ENCODE measurements at regions not wholly inside any gene's neighbourhood (a gene's known extent, or its start where the extent isn't known, plus 50 kb on each side); places are given as distances from the start of the nearest gene placed in this dataset.
A peak's percentile ranks its signal among the peaks of the same experiment; 100 is the strongest.

DNA sequence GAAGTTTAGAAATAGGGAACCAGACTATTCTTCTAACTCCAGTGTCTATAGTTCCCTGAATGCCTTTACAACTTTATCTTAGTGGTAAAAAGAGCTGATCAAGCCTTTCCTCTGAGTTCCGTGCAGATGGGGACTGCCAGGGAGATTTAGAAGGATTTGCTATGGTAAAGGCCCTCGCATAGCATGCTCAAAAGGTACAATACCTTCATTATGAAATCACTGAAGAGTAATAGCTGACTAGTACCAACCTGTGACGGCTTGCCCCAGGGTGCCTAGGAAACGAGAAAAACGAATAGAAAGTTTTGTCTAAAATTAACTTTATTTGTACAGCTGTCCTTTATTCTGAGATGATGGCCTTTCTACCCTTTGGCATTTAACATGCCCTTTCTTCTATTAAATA lies 150.1 kb upstream of the ARHGAP42 start:
- DNase-seq, result no peak

GRCh38 chr11:100543386-100543785 lies 143.7 kb upstream of the ARHGAP42 start:
- DNase-seq, result no peak

GRCh38 chr11:100545556-100545955 lies 141.5 kb upstream of the ARHGAP42 start:
- no peak for DNase-seq

DNA sequence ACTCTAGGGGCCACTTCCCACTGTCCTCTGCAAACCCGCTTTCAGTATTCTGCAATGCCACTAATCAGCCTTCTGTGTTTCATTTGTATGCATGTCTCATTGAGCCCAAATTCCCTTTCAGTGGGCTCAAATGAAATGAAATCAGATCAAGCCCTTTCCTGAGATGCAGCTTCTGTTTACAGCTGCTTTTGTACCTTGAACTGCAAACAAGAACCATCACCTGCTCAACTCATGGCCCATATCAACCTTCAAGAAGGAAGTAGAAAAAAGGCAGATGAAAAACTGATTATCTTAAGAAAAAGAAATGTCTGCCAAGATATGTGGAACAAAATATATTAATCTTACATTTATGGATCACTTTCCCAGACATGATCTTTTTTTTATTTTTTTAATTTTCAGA lies 141.1 kb upstream of the ARHGAP42 start:
- DNase-seq, result peak; percentile 7 to 24

DNA sequence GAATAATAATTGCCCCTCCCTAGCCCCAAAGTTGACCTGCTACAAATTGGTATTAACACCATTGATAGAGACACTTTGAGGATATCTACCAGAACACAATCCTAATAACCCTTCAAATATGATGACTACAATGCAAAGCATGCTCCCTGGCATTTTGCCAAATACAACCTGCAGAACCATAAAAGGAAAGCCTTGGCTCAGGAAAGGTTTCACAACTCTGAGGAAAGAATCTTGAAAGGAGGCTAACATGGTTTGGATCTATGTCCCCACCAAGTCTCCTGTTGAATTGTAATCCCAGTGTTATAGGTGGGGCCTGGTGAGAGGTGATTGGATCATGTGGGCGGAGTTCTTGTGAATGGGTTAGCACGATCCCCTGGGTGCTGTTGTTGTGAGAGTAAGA lies 140.4 kb upstream of the ARHGAP42 start:
- DNase-seq, result no peak

- DNase-seq, result no peak
These were observed 136.8 kb upstream of the ARHGAP42 start for GRCh38 chr11:100550298-100550697.

DNA sequence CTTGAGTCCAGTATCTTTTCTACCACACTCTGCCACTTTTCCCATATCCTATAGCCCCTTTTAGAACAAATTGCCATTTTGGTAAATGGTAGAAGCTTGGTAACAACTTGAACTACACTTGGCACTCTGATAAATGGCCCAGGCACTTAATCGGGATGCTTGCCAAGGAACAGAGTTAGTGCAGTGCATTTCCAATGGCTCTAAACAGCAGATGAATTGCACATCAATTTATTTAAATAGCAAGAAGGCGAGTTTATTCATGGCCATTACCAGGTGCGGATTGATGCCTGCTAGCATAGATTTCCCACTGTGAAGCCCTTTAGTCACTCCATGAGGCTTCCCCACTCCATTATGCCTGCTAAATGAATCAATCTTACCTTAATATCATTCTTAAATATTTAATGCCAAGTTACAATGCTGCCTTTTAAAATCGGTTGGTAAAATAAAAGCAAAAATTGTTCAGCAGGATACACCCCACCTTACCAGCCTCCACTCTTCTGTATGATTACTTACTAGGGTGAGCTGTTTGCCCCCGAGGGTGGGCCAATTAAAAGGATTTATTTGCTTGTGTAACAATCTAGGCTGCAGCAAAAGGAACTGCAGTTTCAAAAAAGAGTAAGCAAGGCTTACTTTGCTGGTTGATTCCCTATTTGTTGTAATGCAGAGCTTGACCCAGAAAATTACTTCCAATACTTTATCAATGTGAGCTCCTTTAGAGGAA lies 136.0 kb upstream of the ARHGAP42 start:
- DNase-seq, result peak; percentile 91 to 92

DNA sequence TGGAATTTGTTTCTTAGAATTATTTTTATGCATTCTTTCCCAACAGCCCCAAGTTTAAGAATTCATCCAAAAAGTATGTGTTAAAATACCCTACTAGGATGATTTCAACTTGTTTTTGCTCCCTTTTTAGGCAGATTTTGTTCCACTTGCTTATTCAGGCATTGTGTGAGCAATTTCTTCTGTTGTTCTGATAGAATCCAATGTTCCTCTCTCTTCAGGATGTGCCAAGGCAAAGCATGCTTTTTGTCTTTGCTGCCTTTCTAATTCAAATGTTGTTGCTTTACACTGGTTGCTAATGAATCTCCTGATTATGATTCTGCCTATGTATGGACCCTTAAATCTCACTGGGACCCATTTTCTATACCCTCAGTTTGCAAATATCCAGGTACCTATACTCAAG lies 131.2 kb upstream of the ARHGAP42 start:
- no peak for DNase-seq

GRCh38 chr11:100556781-100557180 lies 130.3 kb upstream of the ARHGAP42 start:
- DNase-seq, result no peak

GRCh38 chr11:100557830-100558611 lies 129.1 kb upstream of the ARHGAP42 start:
- DNase-seq, result no peak

GRCh38 chr11:100560606-100561005 lies 126.5 kb upstream of the ARHGAP42 start:
- no peak for DNase-seq

DNA sequence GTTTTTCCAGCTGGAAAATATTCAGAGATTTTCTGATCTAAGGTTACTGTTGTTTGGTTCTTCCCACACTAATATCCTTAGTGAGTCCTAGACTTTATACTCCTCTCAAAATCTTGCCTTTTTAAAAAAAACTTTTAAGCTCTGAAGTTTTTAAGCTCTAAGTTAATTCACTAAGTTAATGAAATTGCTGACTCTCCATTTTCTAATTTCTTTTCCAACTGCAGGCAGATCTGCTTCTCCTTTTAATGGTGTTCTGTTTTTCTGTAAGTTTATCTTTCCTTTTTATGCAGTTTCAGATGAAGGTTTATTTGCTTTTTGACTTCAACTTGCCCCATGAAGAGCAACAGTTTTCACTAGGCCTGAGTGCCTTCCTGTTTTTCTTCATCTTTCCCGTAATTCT lies 125.8 kb upstream of the ARHGAP42 start:
- DNase-seq, result no peak

DNA sequence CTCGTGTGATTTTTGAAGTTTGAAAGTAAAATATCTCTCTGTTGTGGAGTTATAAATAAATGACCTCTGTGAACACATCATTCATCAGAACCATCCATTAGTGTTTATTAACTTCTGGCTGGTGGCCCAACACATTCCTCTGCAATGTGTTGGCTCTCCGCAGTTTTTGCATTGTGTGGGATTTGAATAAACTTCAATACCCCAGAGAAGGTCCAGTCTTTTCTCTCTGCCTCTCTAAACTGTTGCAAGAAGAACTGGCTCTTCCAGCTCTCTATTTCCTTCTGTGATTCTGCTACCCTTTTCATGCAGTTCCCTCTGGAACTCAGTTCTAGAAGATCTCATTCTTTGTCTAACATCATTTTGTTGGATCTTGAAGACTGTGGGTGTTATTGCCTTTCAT lies 125.0 kb upstream of the ARHGAP42 start:
- DNase-seq, result no peak

GRCh38 chr11:100563541-100564280 lies 123.4 kb upstream of the ARHGAP42 start:
- DNase-seq, result no peak

GRCh38 chr11:100573911-100574513 lies 113.1 kb upstream of the ARHGAP42 start:
- DNase-seq, result no peak

DNA sequence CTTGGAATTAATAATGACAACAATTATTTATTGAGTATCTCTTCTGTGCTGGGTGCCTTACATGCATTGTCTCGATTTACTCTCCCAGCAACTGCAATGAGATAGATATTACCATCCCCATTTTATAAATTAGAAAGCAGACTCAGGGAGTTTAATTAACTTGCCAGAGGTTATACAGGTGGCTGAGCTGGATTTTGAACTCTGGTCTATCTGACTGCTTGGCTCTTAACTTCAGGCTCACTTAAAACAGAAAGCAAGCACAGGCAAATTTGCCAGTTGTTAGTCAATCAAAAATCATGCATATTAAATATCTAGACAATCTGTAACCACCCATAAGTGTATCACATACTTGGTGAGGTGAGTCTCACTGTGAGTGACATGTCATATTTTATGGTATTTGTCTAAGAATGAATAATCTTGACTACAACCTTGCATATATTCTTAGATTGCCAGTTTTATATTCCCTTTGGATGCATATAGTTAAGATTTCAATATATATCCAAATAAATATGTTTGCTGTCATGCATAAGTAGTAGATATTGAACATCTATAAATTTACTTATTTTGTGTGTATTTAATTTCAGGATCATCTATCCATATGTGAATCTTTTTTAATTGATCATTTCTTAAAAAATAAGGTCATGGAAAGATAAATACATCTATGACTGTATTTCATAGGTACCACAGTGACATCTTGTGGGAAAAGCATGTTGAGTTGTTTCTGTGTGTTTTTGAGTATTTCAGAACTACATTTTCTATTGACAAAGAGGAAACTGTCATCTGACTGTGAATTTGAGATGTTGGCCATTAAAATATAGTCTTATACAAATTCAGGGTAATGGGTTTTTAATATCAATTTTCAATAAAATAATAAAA lies 112.0 kb upstream of the ARHGAP42 start:
- DNase-seq, result no peak

- peak in 1 of 2 experiments; percentile 48 for DNase-seq
These were observed 111.0 kb upstream of the ARHGAP42 start for GRCh38 chr11:100575860-100576717.

DNA sequence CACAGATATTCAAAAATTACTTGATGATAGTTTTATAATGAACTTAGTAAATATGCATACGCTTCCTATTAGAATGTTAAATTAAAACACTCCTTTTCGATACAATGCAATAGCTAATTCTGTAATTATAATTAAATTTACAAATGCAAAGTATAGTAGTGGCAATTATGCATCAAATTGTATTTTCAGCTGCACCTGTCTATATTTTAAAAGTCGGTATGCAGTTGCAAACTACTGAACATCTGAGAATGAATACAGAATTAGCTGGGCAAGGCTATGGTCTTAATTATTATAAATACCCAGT lies 110.4 kb upstream of the ARHGAP42 start:
- no peak for DNase-seq

GRCh38 chr11:100578831-100579311 lies 108.2 kb upstream of the ARHGAP42 start:
- DNase-seq, result no peak

GRCh38 chr11:100581318-100581717 lies 105.8 kb upstream of the ARHGAP42 start:
- no peak for DNase-seq

Data from NCI-H1930 (cell line).